AG04449 (cell line): ENCODE measurements at regions not wholly inside any gene's neighbourhood (a gene's known extent, or its start where the extent isn't known, plus 50 kb on each side); places are given as distances from the start of the nearest gene placed in this dataset.

ENCODE experiments used
- CTCF ChIA-PET: fragments of 350-600 bp; formaldehyde crosslinking; extraction: SDS; loops from one replicate; lab custom pipeline; 2021; ENCODE audit warnings: antibody characterized with exemption; lab: Yijun Ruan, JAX
- POLR2A ChIA-PET: fragments of 400-600, 350-600 bp; formaldehyde crosslinking; extraction: SDS; loops from one replicate; lab custom pipeline; 2020; ENCODE audit warnings: antibody characterized with exemption, inconsistent platforms; lab: Yijun Ruan, JAX
- DNase-seq: peaks from one replicate; pipeline ENCODE4 v3.0.0-alpha.2; 2010; ENCODE audit warnings: low read depth, low spot score
- H3K4me3 ChIP-seq: 2 replicates; pipeline ENCODE4 v1.5.1; 2011; ENCODE audit warnings: low read depth, mild to moderate bottlenecking, control low read depth, low read length
- CTCF ChIP-seq: IDR thresholded peaks from one replicate; pipeline ENCODE4 v1.5.1; 2011; ENCODE audit warnings: mild to moderate bottlenecking, moderate library complexity, low read length, control low read depth, inconsistent platforms; ENCODE audit not compliant: insufficient read depth; ENCODE audit errors: missing control alignments

GRCh38 chr4:41466249-41466648, 71.7 kb upstream of the LIMCH1 start:
- no peak for TF ChIP-seq CTCF
- H3K4me3 ChIP-seq, result no peak overlapping the region
- no peak for DNase-seq
- ChIA-PET POLR2A (no interaction called here), CTCF (no interaction called here)

- no peak for TF ChIP-seq CTCF
- CTCF ChIA-PET, result no interaction called here
- H3K4me3 ChIP-seq, result no peak overlapping the region
- POLR2A ChIA-PET, result no interaction called here
- no peak for DNase-seq
Measured at GRCh38 chr4:41468122-41468521, 69.8 kb upstream of the LIMCH1 start.

- H3K4me3 ChIP-seq, result no peak overlapping the region
- ChIA-PET CTCF (no interaction called here), POLR2A (no interaction called here)
- DNase-seq, result no peak
- TF ChIP-seq CTCF, result no peak
Measured at GRCh38 chr4:41471126-41472071, 66.6 kb upstream of the LIMCH1 start.

GRCh38 chr4:41472081-41472480, 65.9 kb upstream of the LIMCH1 start:
- TF ChIP-seq CTCF, result no peak
- no peak overlapping the region for H3K4me3 ChIP-seq
- no peak for DNase-seq
- CTCF ChIA-PET, result no interaction called here
- POLR2A ChIA-PET, result no interaction called here

- ChIA-PET CTCF (no interaction called here), POLR2A (no interaction called here)
- no peak for DNase-seq
- no peak for TF ChIP-seq CTCF
- H3K4me3 ChIP-seq, result no peak overlapping the region
Measured at GRCh38 chr4:41473176-41473575, 64.8 kb upstream of the LIMCH1 start.

GRCh38 chr4:41475402-41475801, 62.6 kb upstream of the LIMCH1 start:
- ChIA-PET CTCF (no interaction called here), POLR2A (no interaction called here)
- H3K4me3 ChIP-seq, result no peak overlapping the region
- DNase-seq, result no peak
- TF ChIP-seq CTCF, result no peak
